ENCODE measurements at regions not wholly inside any gene's neighbourhood (a gene's known extent, or its start where the extent isn't known, plus 50 kb on each side); places are given as distances from the start of the nearest gene placed in this dataset.

DNA sequence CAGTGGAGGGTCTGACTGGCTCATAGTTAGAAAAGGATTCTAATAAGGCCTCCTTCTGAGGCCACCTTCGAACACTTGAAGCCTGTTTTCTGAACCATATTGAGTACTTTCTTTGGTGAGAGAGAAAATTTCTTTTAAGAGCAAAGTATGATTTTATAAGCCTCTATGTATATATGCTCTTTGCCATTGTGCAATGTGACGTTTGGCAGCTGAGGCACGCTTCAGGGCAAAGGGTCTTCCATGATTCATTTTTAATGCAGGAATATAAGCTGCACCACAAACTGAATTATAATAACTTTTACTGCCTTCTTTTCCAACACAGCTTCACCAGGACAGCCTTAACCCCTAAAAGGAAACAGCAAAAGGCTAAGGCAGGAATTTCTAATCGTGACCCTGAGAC, 154.4 kb downstream of the TTLL2 start:
- H3K36me3 Mint-ChIP-seq, result no peaks in the 10 kb centered on the region
- peaks cover 9% of the 10 kb centered on the region for H3K4me1 Mint-ChIP-seq
- H3K4me2 ChIP-seq (replicated peaks; ENCODE audit: extremely low read depth, low read length, poor library complexity, severe bottlenecking), result no peak overlapping the region
- H3K36me3 ChIP-seq (replicated peaks in 1 of 2; ENCODE audit: control insufficient read depth in 1 of 2, insufficient read depth in 2 of 2, low read length in 2 of 2), result no peaks in the 10 kb centered on the region
- intact Hi-C loops (cut with micrococcal nuclease), result no loop called here
- no peak for TF ChIP-seq CTCF (IDR thresholded peaks at IDR 0.05)
- H2AFZ ChIP-seq (ENCODE audit: insufficient read depth, low read depth, low read length, poor library complexity, severe bottlenecking), result no peak overlapping the region
- H3K4me3 Mint-ChIP-seq, result no peak overlapping the region
- peaks cover 0 to 4% (median 0%) of the 10 kb centered on the region in 7 donors for H3K9me3 Mint-ChIP-seq
- H3K79me2 ChIP-seq (ENCODE audit: insufficient read depth, low read length), result no peaks in the 10 kb centered on the region
- peaks cover 0 to 10% of the 10 kb centered on the region in 2 donors for H3K4me1 ChIP-seq (ENCODE audit: control insufficient read depth in 1 of 2, insufficient read depth in 2 of 2, low read length in 2 of 2)
- H4K20me1 ChIP-seq (ENCODE audit: insufficient read depth, low read length), result no peaks in the 10 kb centered on the region
- no peak overlapping the region for H3K4me3 ChIP-seq (replicated peaks in 1 of 3; ENCODE audit: low read depth in 2 of 3, low read length in 3 of 3)
- DNase-seq, result no peak
- no peak overlapping the region for H3K27ac ChIP-seq (ENCODE audit: low read depth in 1 of 2, low read length in 2 of 2)
- H3K9ac ChIP-seq (ENCODE audit: insufficient read depth, low read length, poor library complexity, severe bottlenecking), result no peak overlapping the region
- no peak overlapping the region for H3K27ac Mint-ChIP-seq
- H3K9me3 ChIP-seq (replicated peaks in 1 of 2; ENCODE audit: control insufficient read depth in 1 of 2, insufficient read depth in 1 of 2, low read length in 2 of 2), result no peaks in the 10 kb centered on the region
- peaks cover 2 to 5% (median 4%) of the 10 kb centered on the region in 3 donors for H3K27me3 Mint-ChIP-seq (ENCODE audit: low read depth in 3 of 3)
- 100% methylated on average over 2 of the region's 4 CpGs for WGBS (ENCODE audit: insufficient coverage)
- H3K27me3 ChIP-seq (ENCODE audit: control insufficient read depth in 2 of 2, insufficient read depth in 2 of 2, low read length in 2 of 2), result no peaks in the 10 kb centered on the region

GRCh38 chr6:167479901-167480648, 155.2 kb downstream of the TTLL2 start:
- H3K27me3 ChIP-seq (ENCODE audit: control insufficient read depth in 2 of 2, insufficient read depth in 2 of 2, low read length in 2 of 2), result no peaks in the 10 kb centered on the region
- Mint-ChIP-seq H3K36me3 (no peaks in the 10 kb centered on the region), H3K9me3 (peaks cover 0 to 4% (median 0%) of the 10 kb centered on the region in 7 donors), H3K27me3 (ENCODE audit: low read depth in 3 of 3) (peaks cover 2 to 5% (median 4%) of the 10 kb centered on the region in 3 donors), H3K4me3 (peak overlapping the region in 1 of 2 donors; percentile 9), H3K4me1 (peaks cover 9% of the 10 kb centered on the region), H3K27ac (no peak overlapping the region)
- DNase-seq, result peak in 1 of 3 donors; percentile 0
- H3K9me3 ChIP-seq (replicated peaks in 1 of 2; ENCODE audit: control insufficient read depth in 1 of 2, insufficient read depth in 1 of 2, low read length in 2 of 2), result no peaks in the 10 kb centered on the region
- H3K4me1 ChIP-seq (ENCODE audit: control insufficient read depth in 1 of 2, insufficient read depth in 2 of 2, low read length in 2 of 2), result peaks cover 0 to 10% of the 10 kb centered on the region in 2 donors
- TF ChIP-seq CTCF (IDR thresholded peaks at IDR 0.05), result no peak
- H3K4me2 ChIP-seq (replicated peaks; ENCODE audit: extremely low read depth, low read length, poor library complexity, severe bottlenecking), result no peak overlapping the region
- no peaks in the 10 kb centered on the region for H3K36me3 ChIP-seq (replicated peaks in 1 of 2; ENCODE audit: control insufficient read depth in 1 of 2, insufficient read depth in 2 of 2, low read length in 2 of 2)
- H3K27ac ChIP-seq (ENCODE audit: low read depth in 1 of 2, low read length in 2 of 2), result no peak overlapping the region
- H2AFZ ChIP-seq (ENCODE audit: insufficient read depth, low read depth, low read length, poor library complexity, severe bottlenecking), result no peak overlapping the region
- H3K9ac ChIP-seq (ENCODE audit: insufficient read depth, low read length, poor library complexity, severe bottlenecking), result no peak overlapping the region
- WGBS (ENCODE audit: insufficient coverage), result 42% methylated on average over 5 of the region's 8 CpGs
- intact Hi-C loops (cut with micrococcal nuclease), result no loop called here
- H3K79me2 ChIP-seq (ENCODE audit: insufficient read depth, low read length), result no peaks in the 10 kb centered on the region
- H4K20me1 ChIP-seq (ENCODE audit: insufficient read depth, low read length), result no peaks in the 10 kb centered on the region
- H3K4me3 ChIP-seq (replicated peaks in 1 of 3; ENCODE audit: low read depth in 2 of 3, low read length in 3 of 3), result no peak overlapping the region

Measured in CD14-positive monocyte (primary cell).